Stimulated activated CD8-positive, alpha-beta memory T cell treated with anti-CD3 and anti-CD28 coated beads, Interleukin-12 subunit alpha, Interleukin-12 subunit beta, amount 100 ng/mL, for 1 hour (primary cell): ENCODE measurements at regions not wholly inside any gene's neighbourhood (a gene's known extent, or its start where the extent isn't known, plus 50 kb on each side); places are given as distances from the start of the nearest gene placed in this dataset.

Experiments used
- DNase-seq: peaks from one replicate; pipeline ENCODE4 v3.0.0-alpha.2; 2020; ENCODE audit warnings: low read depth

DNA sequence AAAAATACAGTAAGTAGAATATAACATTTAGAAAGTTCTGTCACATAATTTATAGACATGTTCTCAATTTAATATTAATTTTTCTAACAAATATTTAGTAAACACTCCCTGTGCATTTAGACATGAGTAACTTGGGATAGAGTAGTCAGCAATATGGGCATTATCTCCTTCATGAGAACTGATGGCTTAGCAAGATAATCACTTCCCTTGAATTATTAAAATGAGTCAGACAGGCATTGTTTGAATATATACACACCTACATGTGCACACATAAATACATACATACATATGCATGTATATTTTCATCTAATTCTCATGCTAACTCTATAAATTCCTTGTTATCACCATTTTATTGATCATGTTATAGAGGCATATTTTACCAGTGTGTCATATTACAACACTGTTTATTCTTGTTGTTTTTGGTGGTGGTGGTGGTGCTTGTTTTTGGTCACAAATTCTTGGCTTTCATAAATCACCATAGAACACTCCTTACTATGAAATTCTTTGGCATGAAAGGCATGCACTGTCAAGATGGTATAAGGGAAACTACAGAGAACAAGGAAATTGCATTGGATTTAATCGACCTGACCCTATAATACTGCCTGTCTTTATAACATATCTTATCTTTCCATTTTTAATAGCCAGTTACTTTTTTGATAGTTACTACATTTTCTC, 434.5 kb upstream of the MANEA start:
- DNase-seq, result no peak

DNA sequence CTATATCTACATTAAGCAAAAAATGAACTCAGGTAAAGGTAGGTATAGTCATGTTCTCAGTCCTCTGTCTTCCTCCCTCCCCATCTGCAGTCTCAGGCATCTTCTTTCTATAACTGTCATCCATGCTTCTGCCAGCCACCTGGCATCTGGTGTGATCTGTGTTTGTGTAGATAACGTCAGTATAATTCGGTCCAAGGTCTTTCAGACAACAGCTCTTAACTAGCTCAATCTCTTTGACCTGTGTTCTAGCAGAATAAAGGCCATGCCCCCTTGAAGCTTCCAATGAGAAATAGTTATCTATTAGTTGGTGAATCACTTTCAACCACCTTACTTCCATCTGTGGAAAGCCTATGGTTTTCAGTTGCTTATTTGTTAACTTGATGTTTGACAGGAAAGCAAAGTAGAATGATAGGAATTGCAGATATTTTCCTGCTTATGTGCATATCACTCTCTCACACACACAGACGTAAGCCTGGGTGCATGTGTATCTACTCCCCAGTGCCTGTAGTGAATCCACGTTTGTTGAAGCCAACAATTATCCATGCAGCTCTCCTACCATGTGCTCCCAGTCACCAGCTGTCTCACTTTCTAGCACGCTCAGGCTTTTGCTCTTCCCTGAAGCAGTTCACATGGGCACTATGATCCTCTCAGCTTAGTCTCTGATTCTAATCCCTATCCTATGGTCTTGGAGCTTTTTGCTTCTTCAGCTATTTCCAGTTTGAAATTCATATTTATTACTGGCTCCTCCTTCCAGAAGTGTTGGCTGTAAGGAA, 433.7 kb upstream of the MANEA start:
- DNase-seq, result no peak

DNA sequence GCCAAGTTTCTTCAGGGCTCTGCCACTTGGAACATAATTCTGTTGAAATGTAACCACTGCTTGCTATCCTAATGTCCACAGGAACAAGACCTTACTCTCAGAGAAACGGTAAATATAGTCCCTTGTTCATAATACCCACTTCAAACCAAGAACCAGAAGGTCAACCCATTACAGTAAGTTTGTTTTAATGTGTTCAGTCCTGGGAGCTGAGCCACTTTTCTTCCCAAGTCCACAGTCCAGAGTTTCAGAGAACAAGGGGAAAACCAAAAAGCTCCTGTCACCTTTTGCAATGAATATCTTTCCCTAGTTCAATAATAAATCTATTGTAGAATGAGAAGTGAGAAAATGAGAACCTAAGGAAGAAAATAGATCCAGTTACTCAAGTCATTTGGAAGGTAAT, 431.9 kb upstream of the MANEA start:
- DNase-seq, result no peak

DNA sequence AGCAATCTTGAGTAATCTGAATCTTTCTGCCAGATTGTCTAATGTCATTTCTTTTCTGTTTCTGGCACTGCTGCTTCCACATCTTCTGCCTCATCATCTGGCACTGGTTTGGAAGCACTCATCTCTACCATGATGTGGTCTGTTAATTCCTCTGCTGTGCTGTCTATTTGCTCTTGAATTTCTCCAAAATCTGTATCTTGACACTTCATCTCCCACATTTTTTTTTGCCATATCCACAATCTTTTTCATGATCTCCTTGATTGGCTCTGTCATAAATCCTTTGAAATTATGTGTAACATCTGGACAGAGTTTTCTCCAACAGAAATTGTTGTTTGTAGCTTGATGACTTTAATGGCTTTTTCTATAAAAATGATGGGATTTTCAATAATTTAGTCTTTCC, 417.8 kb upstream of the MANEA start:
- no peak for DNase-seq

DNA sequence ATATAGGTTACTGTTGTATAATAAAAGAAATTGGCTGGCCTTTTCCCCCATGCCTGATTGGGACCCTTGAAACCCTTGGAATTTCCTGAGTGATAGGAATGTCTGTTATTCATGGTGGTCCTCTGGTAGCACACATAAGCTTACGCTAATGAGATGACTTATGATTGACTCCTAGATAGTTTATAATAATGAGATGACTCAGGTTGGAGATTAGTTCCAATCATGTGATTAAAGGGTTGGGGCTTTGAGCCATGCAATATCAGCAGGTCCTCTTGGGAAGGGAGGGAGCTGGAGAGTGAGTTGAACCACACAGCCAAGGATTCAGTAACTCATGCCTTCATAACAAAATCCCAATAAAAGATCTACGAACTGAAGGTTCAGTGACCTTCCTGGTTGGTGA, 407.6 kb upstream of the MANEA start:
- DNase-seq, result no peak

DNA sequence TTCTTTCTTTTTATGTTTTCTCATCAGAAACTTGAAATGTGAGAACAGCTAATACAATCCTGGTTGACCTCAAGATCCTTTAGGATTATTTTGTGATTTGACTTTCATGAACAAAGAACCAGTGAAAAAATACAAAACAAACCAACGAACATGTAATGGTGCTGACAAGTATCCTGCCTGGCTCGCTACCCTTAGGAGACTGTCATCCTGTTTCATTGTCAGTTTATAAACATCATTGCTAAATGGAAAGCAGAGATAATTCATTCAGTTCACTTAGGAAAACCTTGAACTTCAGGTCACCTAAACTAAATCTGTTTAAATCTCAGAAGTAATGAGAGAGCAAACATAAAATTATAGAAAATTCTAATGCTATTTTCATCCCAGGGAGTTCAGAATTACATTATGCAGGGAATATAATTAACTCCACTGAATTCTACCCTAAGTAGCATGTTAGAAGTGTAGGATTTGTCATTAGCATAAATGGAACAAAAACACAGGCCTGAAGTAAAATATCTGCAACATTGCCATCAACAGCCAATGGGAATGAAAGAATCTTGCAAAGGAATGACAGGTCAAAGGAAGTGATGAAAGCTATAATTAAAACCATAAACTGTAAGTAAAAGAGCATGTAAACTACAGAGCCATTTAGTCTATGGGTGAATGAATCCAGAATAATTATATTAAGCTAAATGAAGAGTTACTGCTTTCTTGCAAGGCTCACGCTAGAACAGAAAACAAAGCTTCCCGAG, 401.2 kb upstream of the MANEA start:
- DNase-seq, result no peak

DNA sequence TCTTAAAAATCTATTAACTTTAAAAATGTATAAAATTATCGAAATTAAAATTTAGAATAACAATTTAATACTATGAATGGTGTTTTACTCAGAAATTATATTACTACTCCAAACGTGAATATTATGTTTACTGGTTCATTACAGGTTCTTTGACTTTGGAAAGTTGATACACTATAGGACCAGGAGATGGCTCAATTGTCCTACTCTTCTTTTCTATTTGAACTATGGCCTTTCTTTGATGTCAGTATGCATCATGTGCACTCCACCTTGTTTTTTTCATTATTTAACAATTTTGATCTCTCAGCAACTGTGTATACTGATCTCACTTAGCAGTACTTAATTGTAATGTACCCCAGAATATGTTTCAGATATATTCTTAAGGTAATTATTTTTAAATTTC, 391.5 kb upstream of the MANEA start:
- no peak for DNase-seq

DNA sequence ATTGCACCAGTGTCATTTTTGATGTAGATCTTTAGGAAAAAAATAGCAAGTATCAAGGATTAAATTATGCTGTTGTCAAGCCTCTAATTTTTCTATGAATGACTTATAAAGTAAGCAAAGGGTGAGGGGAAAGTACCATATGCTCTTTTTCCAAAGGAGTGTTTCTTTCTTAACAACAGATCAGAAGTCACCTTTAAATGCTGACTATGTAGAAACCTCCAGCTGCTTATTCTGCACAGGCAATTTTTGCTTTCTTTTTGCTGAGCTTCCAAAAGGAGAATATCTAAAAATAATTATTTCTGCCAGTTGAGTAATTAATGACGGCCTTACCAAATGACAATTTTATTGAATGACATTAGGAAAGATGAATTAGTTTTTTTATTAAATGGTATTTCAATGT, 390.6 kb upstream of the MANEA start:
- no peak for DNase-seq

DNA sequence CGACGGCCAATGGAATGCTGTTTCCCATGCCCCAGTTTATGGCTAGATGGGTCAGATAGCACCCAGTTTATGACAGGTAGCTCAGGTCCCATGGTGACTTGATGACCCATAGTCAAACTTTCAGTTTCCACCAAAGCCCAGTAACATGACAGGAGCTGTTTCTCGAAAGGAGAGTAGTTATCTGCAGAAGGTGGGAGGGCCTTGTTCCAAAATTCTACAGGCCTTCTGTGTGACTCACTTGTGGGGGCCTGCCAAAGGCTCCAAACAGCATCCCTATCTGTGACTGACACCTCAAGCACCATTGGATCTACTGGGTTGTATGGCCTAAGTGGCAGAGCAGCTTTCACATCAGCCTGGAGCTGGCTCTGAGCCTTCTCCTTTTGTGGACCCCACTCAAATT, 379.7 kb upstream of the MANEA start:
- DNase-seq, result no peak

DNA sequence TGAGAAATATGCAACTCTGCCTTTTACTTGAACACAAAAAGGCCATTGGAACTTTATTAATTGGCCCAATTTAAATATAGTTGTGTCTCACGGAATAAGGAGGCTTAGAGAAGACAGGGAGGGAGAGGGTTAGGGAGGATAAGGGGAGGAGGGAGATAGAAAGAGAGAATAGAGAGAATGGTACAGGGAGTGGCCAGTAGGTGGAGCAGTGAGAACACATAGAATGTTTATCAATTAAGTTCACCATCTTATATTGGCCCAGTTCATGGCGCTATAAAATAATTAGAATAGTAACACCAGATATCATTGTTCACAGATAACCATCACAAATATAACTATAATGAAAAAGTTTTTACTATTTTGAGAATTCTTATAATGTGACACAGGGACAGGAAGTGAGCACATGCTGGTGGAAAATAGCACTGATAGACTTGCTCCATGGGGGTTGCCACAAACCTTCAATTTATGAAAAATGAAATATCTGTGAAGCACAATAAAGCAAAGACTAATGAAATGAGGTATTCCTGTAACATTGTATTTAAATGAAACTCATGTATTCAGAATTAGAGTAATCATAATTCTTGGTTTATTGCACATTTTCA, 374.1 kb upstream of the MANEA start:
- DNase-seq, result no peak

DNA sequence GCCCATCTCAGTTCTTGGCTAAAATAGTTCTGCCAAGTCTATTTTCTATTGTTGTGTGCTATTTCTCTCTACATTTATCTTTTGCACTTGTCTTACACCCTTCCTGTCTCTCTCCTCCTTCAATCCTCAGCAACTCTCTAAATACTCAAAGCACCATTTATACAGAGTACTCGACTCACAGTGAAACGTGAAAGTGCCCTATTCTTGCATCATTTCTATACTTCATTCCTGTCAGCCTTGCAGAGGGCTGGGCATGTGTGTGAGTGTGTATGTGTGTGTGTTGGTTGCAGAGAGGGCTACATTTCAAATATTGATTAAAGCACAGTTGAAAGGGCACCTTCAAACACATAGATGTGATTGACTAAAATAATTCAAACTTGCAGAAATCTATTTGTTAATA, 373.2 kb upstream of the MANEA start:
- no peak for DNase-seq

DNA sequence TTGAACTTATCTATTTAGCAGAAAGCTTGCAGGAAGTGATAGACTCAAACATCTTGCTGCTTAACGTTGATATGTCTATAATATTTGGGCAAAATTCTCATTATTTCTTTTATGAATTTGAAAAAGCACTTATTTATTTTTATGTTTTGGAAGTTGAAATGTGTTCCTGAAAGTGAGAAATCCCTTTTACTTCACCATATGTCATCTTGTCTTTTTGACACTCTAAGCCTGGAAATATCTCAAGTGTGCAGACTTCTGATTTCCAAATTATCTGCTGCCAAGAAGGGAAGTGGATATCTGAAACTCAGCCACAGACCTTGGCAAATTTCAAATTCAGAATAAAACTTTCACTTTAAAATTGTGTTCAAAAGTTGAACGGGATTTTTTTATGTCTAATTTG, 368.7 kb upstream of the MANEA start:
- no peak for DNase-seq

DNA sequence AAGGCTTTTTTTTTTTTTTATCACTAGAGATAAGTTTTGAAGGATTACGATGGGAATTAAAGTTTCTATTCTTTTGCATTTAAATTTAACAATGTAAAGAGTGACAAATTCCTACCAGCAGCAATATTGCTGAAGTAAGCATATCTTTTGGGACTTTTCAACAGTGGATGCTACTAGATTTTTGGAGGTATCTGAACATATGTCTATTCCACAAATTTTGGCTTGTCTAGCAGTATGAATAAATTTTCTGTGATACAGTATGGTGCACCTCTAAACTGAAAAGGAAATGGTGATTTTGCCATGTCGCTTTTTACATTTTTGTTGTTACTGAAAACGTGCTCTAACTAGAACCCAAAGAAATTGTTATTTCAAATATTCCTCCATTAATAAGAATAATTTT, 368.3 kb upstream of the MANEA start:
- no peak for DNase-seq

DNA sequence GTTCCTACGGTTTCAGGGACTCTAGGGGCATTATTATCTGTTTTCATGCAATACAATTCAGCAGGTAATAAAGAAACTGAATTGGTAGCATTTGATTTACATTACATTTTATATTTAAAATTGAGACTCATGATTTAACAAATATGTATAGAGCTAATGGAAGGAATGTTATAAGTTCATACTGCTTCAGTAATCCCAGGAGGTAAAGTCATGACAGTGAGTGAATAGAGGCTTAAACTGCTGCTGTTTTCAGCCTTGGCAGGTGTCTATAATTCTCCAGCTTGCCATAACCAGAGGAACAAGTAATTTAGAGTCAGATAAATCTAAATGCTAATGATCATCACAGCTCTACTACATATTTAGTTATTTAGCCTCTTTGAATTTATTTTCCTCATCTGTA, 360.8 kb upstream of the MANEA start:
- DNase-seq, result no peak

DNA sequence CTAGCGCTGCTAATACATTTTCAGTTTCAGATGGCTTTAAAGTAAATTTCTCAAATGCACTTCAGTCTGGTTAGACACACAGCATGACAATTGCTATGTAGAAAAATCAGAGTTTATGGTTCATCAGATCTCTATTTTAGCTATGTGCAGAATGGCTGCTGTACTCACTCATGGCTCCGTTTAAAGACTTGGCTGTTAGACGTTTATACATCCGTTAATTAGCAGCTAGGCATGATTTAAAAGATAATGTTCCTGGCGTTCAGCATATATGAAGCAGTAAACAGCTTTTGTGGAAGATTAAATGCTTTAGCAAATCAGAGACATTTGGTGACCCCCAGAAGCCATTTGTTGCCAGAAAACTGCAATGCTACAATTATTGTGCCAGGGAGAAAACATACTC, 350.0 kb upstream of the MANEA start:
- no peak for DNase-seq

DNA sequence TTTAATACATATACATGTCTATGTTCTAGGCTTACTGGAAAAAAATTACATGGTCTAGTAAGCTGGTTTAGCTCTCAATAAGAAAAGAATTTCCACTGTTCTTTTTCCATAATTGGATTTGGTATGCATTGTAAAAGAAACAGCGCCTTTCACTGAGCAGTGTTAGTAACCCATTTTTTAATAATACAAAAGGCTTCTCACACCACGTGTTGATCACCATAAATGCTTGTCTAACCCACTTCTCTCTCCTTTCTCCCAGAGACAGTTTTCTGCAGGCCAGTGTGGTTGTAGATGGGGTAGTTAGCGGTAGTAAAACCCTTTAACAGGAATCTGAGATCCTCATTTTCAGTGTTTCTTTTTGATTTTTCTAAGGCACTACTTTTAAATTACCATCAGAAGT, 348.7 kb upstream of the MANEA start:
- DNase-seq, result no peak

DNA sequence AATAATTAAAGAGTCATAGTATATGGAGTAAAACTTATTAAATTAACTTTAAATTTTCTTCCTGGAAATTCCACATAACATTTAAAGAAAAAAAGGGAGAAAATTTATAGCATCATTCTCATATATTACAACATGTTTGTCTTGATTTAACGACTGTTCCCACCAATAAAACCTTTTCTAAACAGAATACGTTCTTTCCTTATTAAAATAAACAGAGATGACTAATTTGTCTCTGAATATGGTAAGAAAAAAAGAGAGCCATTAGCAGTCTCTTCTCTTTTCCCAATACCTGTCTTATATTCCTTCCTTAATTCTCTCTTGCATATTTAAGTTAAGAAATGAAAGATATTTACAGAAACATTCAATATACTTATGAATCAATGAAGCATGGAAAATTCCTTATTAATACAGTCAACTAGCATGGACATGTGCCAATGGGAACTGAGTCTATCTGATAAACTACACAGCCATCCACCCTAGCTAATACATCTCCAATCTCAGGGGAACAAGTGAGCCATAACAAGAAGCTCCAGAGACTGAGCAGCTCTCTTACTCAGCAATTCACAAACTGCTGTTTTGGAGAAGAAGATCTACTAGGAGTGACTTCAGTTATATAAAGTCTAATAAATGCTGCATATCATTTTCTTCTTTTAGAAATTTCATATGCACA, 347.1 kb upstream of the MANEA start:
- no peak for DNase-seq

DNA sequence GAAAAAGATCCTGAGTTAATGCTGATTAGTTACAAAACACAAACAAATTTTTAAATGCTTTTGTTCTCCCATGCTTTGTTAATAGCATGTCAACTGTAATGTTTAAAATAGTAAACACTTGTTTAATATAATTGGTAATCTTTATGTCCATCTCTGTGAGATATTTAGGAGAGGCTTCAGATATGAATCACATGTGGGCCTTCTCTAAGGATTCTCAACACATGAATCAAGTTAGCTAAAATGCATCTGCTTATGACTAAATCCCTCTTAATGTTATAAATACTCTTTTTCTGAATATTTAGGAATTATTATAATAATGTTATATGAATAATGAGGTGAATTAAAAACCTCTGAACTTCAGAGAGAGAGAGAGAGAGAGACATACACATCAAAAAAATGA, 345.9 kb upstream of the MANEA start:
- no peak for DNase-seq

DNA sequence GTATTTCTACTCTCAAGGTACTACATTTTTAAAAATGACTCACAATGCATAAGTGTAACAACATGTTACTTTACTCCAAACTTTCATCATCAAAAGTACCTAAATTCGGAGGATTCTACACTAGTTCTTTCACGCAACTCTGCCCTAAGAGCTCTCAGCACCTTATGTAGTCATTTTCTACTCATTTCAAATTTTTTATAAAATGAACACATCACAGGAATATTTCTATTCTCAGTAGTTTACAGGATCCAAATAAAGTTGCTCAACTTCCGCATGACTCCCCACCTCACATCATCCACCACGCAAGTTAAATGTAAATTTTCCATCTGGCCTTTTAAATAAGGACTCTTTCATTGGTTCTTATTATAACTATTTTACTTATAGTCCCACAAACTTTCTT, 344.9 kb upstream of the MANEA start:
- DNase-seq, result no peak

DNA sequence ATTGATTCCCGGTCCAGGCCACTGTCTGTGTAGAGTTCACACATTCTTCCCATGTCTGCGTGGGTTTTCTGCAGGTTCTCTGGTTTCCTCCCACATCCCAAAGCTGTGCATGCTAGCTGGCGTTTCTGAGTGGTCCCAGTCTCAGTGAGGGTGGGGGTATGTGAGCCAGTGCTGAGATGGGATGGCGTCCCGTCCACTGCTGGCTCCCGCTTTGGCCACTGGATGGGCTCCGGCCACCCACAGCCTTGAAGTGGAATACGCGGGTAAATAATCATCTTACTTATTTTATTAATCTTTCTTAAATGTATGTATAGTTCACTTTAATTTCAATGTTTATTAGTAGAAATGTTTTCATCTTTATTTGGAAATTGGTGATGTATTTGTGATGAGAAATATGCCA, 343.5 kb upstream of the MANEA start:
- no peak for DNase-seq

DNA sequence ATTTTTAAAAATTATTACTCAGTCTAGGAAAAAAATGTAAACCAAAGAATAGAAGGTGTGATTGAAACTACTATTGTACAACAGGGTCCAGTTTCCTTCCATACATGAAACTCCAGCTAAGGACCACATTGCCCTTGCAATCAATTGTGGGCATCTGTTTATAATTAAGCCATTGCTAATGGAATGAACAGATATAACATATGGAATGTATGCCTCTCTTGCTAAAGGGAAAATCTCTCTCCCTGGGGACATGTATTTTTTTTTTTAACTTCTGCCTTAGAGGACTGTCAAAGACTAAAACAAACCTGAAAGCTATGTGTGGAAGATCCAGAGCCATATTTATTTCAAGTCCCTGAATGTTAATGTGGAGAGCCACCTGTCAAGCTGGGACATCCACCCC, 336.8 kb upstream of the MANEA start:
- DNase-seq, result no peak

DNA sequence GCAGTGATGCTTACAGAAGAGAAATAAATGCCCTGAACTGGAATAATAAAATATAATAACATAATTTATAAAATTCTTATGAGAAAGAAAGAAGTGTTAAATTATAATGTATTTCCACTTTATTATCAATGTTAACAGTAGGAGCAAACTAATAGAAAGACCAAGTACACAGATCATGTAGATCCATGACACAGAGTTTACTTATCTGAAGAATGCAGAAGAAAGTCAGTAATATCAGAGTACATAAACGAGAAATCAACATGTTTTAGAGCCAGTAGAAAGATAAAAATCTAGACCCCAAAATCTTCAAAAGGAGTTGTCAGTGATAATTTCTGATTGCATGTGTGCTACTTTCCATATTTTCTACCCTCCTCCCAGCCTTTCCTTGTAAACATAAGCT, 334.8 kb upstream of the MANEA start:
- no peak for DNase-seq
